ENCODE measurements at regions not wholly inside any gene's neighbourhood (a gene's known extent, or its start where the extent isn't known, plus 50 kb on each side); places are given as distances from the start of the nearest gene placed in this dataset.

DNA sequence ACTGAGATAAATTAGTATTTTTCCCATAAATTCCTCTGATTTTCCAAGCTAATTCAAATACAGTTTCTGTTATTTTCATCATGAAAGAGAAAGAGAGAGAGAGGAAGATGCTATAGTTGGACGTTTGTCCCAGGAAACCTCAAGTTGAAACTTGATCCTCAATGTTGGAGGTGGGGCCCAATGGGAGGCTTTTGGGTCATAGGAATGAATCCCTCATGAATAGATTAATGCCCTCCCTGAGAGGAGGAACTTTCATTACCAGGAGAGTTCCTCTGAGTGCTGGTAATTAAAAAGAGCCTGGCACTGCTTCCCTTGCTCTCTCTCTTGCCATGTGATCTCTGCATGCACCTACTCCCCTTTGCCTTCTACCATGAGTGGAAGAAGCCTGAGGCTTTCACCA, 189.9 kb upstream of the SMC2 start:
- TF ChIP-seq ZNF529 (tag by site-specific recombination; IDR thresholded peaks at IDR 0.05; ENCODE audit: insufficient replicate concordance) = no peak
- TF ChIP-seq ZNF791 (tag by site-specific recombination; IDR thresholded peaks at IDR 0.05) = no peak
